ENCODE measurements at regions not wholly inside any gene's neighbourhood (a gene's known extent, or its start where the extent isn't known, plus 50 kb on each side); places are given as distances from the start of the nearest gene placed in this dataset.

- TF ChIP-seq, protein P1, sequence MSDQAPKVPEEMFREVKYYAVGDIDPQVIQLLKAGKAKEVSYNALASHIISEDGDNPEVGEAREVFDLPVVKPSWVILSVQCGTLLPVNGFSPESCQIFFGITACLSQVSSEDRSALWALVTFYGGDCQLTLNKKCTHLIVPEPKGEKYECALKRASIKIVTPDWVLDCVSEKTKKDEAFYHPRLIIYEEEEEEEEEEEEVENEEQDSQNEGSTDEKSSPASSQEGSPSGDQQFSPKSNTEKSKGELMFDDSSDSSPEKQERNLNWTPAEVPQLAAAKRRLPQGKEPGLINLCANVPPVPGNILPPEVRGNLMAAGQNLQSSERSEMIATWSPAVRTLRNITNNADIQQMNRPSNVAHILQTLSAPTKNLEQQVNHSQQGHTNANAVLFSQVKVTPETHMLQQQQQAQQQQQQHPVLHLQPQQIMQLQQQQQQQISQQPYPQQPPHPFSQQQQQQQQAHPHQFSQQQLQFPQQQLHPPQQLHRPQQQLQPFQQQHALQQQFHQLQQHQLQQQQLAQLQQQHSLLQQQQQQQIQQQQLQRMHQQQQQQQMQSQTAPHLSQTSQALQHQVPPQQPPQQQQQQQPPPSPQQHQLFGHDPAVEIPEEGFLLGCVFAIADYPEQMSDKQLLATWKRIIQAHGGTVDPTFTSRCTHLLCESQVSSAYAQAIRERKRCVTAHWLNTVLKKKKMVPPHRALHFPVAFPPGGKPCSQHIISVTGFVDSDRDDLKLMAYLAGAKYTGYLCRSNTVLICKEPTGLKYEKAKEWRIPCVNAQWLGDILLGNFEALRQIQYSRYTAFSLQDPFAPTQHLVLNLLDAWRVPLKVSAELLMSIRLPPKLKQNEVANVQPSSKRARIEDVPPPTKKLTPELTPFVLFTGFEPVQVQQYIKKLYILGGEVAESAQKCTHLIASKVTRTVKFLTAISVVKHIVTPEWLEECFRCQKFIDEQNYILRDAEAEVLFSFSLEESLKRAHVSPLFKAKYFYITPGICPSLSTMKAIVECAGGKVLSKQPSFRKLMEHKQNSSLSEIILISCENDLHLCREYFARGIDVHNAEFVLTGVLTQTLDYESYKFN (CRISPR knock-in tag; conservative IDR thresholded peaks at IDR 0.05): peak; percentile 65
- peak; percentile 76 for TF ChIP-seq GATAD2A (CRISPR knock-in tag; IDR thresholded peaks at IDR 0.05)
- no peak for TF ChIP-seq HDAC6 (IDR thresholded peaks at IDR 0.05; ENCODE audit: low read depth, low read length)
- TF ChIP-seq ZNF678 (CRISPR knock-in tag; IDR thresholded peaks at IDR 0.05): peak; percentile 29; the same call in 1 of the 2 replicates
- TF ChIP-seq, protein P2, sequence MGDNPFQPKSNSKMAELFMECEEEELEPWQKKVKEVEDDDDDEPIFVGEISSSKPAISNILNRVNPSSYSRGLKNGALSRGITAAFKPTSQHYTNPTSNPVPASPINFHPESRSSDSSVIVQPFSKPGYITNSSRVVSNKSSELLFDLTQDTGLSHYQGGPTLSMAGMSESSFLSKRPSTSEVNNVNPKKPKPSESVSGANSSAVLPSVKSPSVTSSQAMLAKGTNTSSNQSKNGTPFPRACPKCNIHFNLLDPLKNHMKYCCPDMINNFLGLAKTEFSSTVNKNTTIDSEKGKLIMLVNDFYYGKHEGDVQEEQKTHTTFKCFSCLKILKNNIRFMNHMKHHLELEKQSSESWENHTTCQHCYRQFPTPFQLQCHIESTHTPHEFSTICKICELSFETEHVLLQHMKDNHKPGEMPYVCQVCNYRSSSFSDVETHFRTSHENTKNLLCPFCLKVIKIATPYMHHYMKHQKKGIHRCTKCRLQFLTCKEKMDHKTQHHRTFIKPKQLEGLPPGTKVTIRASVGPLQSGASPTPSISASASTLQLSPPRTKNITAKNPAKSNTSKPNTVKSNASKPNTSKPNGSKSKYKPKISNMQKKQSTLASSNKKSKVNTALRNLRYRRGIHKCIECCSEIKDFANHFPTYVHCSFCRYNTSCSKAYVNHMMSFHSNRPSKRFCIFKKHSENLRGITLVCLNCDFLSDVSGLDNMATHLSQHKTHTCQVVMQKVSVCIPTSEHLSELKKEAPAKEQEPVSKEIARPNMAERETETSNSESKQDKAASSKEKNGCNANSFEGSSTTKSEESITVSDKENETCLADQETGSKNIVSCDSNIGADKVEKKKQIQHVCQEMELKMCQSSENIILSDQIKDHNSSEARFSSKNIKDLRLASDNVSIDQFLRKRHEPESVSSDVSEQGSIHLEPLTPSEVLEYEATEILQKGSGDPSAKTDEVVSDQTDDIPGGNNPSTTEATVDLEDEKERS (CRISPR knock-in tag; IDR thresholded peaks at IDR 0.05): peak; percentile 88; the same call in 1 of the 2 replicates
- peak; percentile 75 for TF ChIP-seq ARNTL (CRISPR knock-in tag; IDR thresholded peaks at IDR 0.05)
- TF ChIP-seq PCBP1 (IDR thresholded peaks at IDR 0.05; ENCODE audit: borderline replicate concordance, low read depth, low read length): no peak
- peak; percentile 60 for TF ChIP-seq PHF8 (CRISPR knock-in tag; IDR thresholded peaks at IDR 0.05)
- no peak; the same call in 1 of the 2 replicates for TF ChIP-seq ZNF12 (CRISPR knock-in tag; IDR thresholded peaks at IDR 0.05)
- TF ChIP-seq ZNF430 (CRISPR knock-in tag; IDR thresholded peaks at IDR 0.05): 0 out of 2 replicates have a peak, but pooled peaks have one; percentile 43
- peak; percentile 54; the same call in 1 of the 2 replicates for TF ChIP-seq ZSCAN5A (CRISPR knock-in tag; IDR thresholded peaks at IDR 0.05; ENCODE audit: borderline replicate concordance)
- TF ChIP-seq ZNF792 (CRISPR knock-in tag; IDR thresholded peaks at IDR 0.05): peak; percentile 73
- TF ChIP-seq AFF4 (CRISPR knock-in tag; IDR thresholded peaks at IDR 0.05): no peak
- peak; percentile 32; the same call in 1 of the 2 replicates for TF ChIP-seq ETV5 (CRISPR knock-in tag; IDR thresholded peaks at IDR 0.05; ENCODE audit: borderline replicate concordance)
- no peak for TF ChIP-seq ZNF850 (CRISPR knock-in tag; conservative IDR thresholded peaks at IDR 0.05)
- peak; percentile 67 for TF ChIP-seq FOXO1 (CRISPR knock-in tag; IDR thresholded peaks at IDR 0.05)
- peak; percentile 22; the same call in 1 of the 2 replicates for TF ChIP-seq SAFB2 (CRISPR knock-in tag; IDR thresholded peaks at IDR 0.05; ENCODE audit: borderline replicate concordance, low read depth)
- TF ChIP-seq SMYD3 (CRISPR knock-in tag; IDR thresholded peaks at IDR 0.05): no peak
Measured at GRCh38 chr11:15650105-15650938, 535.6 kb downstream of the INSC start (continued).
